ENCODE measurements at regions not wholly inside any gene's neighbourhood (a gene's known extent, or its start where the extent isn't known, plus 50 kb on each side); places are given as distances from the start of the nearest gene placed in this dataset.

DNA sequence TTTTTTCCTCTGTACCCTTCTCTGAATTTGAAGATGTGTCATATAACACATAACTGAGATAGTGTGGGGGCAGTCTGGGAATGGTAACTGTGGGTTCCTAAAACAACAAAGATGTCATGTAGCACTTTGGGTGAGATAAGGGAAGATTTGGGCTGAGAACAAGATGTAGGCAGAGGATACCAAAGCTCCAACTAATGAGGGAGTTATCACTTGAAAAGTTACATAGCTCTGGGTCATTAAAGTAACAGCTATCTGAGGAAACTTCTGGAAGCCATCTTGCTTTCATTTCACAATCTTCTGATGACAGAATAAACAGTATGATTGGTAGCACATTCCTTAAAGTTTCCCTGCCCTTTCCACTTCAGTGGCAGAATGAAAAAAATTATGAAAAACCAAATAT, 255.4 kb downstream of the TBX18 start:
- no peak for DNase-seq (ENCODE audit: low spot score)
- in situ Hi-C loops (cut with MboI; ENCODE audit: low sequenced_read_pairs, unreplicated experiment), result no loop called here
- TF ChIP-seq, protein P1, sequence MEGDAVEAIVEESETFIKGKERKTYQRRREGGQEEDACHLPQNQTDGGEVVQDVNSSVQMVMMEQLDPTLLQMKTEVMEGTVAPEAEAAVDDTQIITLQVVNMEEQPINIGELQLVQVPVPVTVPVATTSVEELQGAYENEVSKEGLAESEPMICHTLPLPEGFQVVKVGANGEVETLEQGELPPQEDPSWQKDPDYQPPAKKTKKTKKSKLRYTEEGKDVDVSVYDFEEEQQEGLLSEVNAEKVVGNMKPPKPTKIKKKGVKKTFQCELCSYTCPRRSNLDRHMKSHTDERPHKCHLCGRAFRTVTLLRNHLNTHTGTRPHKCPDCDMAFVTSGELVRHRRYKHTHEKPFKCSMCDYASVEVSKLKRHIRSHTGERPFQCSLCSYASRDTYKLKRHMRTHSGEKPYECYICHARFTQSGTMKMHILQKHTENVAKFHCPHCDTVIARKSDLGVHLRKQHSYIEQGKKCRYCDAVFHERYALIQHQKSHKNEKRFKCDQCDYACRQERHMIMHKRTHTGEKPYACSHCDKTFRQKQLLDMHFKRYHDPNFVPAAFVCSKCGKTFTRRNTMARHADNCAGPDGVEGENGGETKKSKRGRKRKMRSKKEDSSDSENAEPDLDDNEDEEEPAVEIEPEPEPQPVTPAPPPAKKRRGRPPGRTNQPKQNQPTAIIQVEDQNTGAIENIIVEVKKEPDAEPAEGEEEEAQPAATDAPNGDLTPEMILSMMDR (IDR thresholded peaks at IDR 0.05; ENCODE audit: borderline replicate concordance, control extremely low read depth, extremely low read depth, insufficient read depth, missing control alignments), result no peak

- in situ Hi-C loops (cut with MboI; ENCODE audit: low sequenced_read_pairs, unreplicated experiment), result no loop called here
- TF ChIP-seq, protein P1 (IDR thresholded peaks at IDR 0.05; ENCODE audit: borderline replicate concordance, control extremely low read depth, extremely low read depth, insufficient read depth, missing control alignments), result no peak
- DNase-seq (ENCODE audit: low spot score), result no peak
Observed at GRCh38 chr6:84508334-84508733, 256.1 kb downstream of the TBX18 start.

GRCh38 chr6:84504025-84504424, 260.4 kb downstream of the TBX18 start:
- TF ChIP-seq, protein P1 (IDR thresholded peaks at IDR 0.05; ENCODE audit: borderline replicate concordance, control extremely low read depth, extremely low read depth, insufficient read depth, missing control alignments), result no peak
- in situ Hi-C loops (cut with MboI; ENCODE audit: low sequenced_read_pairs, unreplicated experiment), result no loop called here
- no peak for DNase-seq (ENCODE audit: low spot score)

DNA sequence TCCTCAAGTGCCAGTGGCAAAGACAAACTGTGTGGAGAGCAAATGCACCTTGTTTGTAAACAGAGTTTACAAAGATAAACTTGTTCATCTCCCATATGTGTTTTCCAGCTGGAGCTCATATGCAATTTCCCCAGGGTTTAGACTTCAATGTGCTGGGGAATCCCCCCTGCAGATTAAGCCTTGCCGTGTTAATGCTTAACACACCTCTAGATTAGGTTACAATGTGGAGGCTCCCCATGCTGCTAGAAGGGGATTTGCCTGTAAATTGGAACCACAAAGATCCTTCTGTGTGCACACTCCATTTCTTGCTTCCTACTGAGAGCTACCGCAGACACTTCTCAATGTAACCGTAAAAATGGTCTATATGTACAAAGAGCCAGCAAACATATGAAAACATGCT, 263.1 kb downstream of the TBX18 start:
- no peak for DNase-seq (ENCODE audit: low spot score)
- TF ChIP-seq, protein P1 (IDR thresholded peaks at IDR 0.05; ENCODE audit: borderline replicate concordance, control extremely low read depth, extremely low read depth, insufficient read depth, missing control alignments), result no peak
- in situ Hi-C loops (cut with MboI; ENCODE audit: low sequenced_read_pairs, unreplicated experiment), result no loop called here

- DNase-seq (ENCODE audit: low spot score), result no peak
- TF ChIP-seq, protein P1 (IDR thresholded peaks at IDR 0.05; ENCODE audit: borderline replicate concordance, control extremely low read depth, extremely low read depth, insufficient read depth, missing control alignments), result no peak
- in situ Hi-C loops (cut with MboI; ENCODE audit: low sequenced_read_pairs, unreplicated experiment), result no loop called here
Observed at GRCh38 chr6:84500726-84501125, 263.7 kb downstream of the TBX18 start.

DNA sequence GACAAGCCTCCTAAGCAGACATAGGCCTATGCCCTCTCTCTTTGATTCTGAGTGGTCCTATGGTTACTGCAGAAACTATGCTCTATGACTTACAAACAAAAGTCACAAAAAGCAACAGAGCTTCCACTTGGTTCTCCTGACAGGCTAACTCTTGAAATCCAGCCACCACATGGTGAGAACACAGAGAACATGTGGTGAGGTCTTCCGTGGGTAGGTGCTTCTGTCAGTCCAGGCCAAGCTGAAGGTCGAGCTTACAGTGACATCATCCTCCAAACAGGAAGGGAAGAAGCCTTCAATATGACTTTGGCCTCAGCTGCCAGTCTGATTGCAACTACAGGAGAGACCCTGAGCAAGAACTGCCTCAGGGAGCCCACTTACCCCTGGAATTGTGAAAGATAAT, 265.5 kb downstream of the TBX18 start:
- TF ChIP-seq, protein P1 (IDR thresholded peaks at IDR 0.05; ENCODE audit: borderline replicate concordance, control extremely low read depth, extremely low read depth, insufficient read depth, missing control alignments), result no peak
- in situ Hi-C loops (cut with MboI; ENCODE audit: low sequenced_read_pairs, unreplicated experiment), result no loop called here
- no peak for DNase-seq (ENCODE audit: low spot score)
